HEK293T (cell line): ENCODE measurements at regions not wholly inside any gene's neighbourhood (a gene's known extent, or its start where the extent isn't known, plus 50 kb on each side); places are given as distances from the start of the nearest gene placed in this dataset.

Experiments used
- CTCF ChIA-PET: fragments of 350-600 bp; formaldehyde crosslinking; extraction: SDS; loops from one replicate; lab custom pipeline; 2021; ENCODE audit warnings: antibody characterized with exemption, inconsistent platforms; lab: Yijun Ruan, JAX
- POLR2A ChIA-PET: fragments of 350-600 bp; formaldehyde crosslinking; extraction: SDS; loops from one replicate; lab custom pipeline; 2020; ENCODE audit warnings: antibody characterized with exemption, inconsistent platforms; lab: Yijun Ruan, JAX
- DNase-seq: peaks from one replicate; pipeline ENCODE4 v3.0.0; 2012; ENCODE audit warnings: mixed read lengths; ENCODE audit errors: extremely low spot score
- ARNT ChIP-seq: fragments of 450-650 bp; IDR thresholded peaks from 2 replicates; pipeline ENCODE4 v1.6.1; 2017; ENCODE audit warnings: mild to moderate bottlenecking
- BHLHE40 ChIP-seq: fragments of 450-650 bp; IDR thresholded peaks from 2 replicates; pipeline ENCODE4 v1.6.1; 2016; ENCODE audit warnings: mild to moderate bottlenecking, moderate library complexity, borderline replicate concordance
- CTBP1 ChIP-seq: fragments of 450-650 bp; IDR thresholded peaks from 2 replicates; pipeline ENCODE4 v1.6.1; 2016; ENCODE audit warnings: borderline replicate concordance
- ELF4 ChIP-seq: fragments of 450-650 bp; IDR thresholded peaks from 2 replicates; pipeline ENCODE4 v1.6.1; 2017; ENCODE audit warnings: antibody characterized with exemption
- FOXA1 ChIP-seq: fragments of 450-650 bp; IDR thresholded peaks from 2 replicates; pipeline ENCODE4 v1.6.1; 2016; ENCODE audit warnings: mild to moderate bottlenecking
- FOXK2 ChIP-seq: fragments of 450-650 bp; IDR thresholded peaks from 2 replicates; pipeline ENCODE4 v1.6.1; 2016; ENCODE audit warnings: mild to moderate bottlenecking
- FOXM1 ChIP-seq: fragments of 450-650 bp; IDR thresholded peaks from 2 replicates; pipeline ENCODE4 v1.6.1; 2017; ENCODE audit warnings: mild to moderate bottlenecking, borderline replicate concordance
- HDGF ChIP-seq: fragments of 450-650 bp; IDR thresholded peaks from 2 replicates; pipeline ENCODE4 v1.6.1; 2017; ENCODE audit warnings: antibody characterized with exemption, borderline replicate concordance
- L3MBTL2 ChIP-seq: fragments of 450-650 bp; conservative IDR thresholded peaks from 2 replicates; pipeline ENCODE4 v1.6.1; 2016; ENCODE audit warnings: mild to moderate bottlenecking
- LEF1 ChIP-seq: fragments of 450-650 bp; IDR thresholded peaks from 2 replicates; pipeline ENCODE4 v1.6.1; 2017; ENCODE audit warnings: mild to moderate bottlenecking, borderline replicate concordance
- NFRKB ChIP-seq: fragments of 450-650 bp; IDR thresholded peaks from 2 replicates; pipeline ENCODE4 v1.6.1; 2016; ENCODE audit warnings: mild to moderate bottlenecking, moderate library complexity
- SP1 ChIP-seq: fragments of 450-650 bp; IDR thresholded peaks from 2 replicates; pipeline ENCODE4 v1.6.1; 2017
- SUZ12 ChIP-seq: fragments of 450-650 bp; IDR thresholded peaks from 2 replicates; pipeline ENCODE4 v1.6.1; 2016; ENCODE audit warnings: mild to moderate bottlenecking
- TARDBP ChIP-seq: fragments of 450-650 bp; IDR thresholded peaks from 2 replicates; pipeline ENCODE4 v1.6.1; 2016
- ZNF384 ChIP-seq: fragments of 450-650 bp; IDR thresholded peaks from 2 replicates; pipeline ENCODE4 v1.6.1; 2016
- TF ChIP-seq, protein P1 (sequence below): fragments of 450-650 bp; IDR thresholded peaks from 2 replicates; pipeline ENCODE4 v1.6.1; 2016

GRCh38 chr16:87141402-87141801 is 175.8 kb downstream of the C16orf95 start:
- POLR2A ChIA-PET, result no interaction called here
- TF ChIP-seq LEF1 (no peak), CTBP1 (no peak), FOXM1 (no peak)
- TF ChIP-seq, protein P1, sequence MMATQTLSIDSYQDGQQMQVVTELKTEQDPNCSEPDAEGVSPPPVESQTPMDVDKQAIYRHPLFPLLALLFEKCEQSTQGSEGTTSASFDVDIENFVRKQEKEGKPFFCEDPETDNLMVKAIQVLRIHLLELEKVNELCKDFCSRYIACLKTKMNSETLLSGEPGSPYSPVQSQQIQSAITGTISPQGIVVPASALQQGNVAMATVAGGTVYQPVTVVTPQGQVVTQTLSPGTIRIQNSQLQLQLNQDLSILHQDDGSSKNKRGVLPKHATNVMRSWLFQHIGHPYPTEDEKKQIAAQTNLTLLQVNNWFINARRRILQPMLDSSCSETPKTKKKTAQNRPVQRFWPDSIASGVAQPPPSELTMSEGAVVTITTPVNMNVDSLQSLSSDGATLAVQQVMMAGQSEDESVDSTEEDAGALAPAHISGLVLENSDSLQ, result peak; percentile 90
- CTCF ChIA-PET, result no interaction called here
- no peak for DNase-seq

- no peak for DNase-seq
- POLR2A ChIA-PET, result no interaction called here
- CTCF ChIA-PET, result interaction anchor here (0.7 kb wide), 1 partner anchor 272 kb away, joined by 3 read pairs; no protein-coding TSS in a partner anchor
- no peak for TF ChIP-seq SP1
- no peak for TF ChIP-seq TARDBP
- TF ChIP-seq NFRKB, result no peak
- TF ChIP-seq HDGF, result no peak
- no peak for TF ChIP-seq FOXM1
- TF ChIP-seq, protein P1, result no peak
- TF ChIP-seq LEF1, result no peak
- no peak for TF ChIP-seq BHLHE40
- TF ChIP-seq FOXK2, result no peak
- TF ChIP-seq ZNF384, result no peak
- TF ChIP-seq SUZ12, result no peak
- TF ChIP-seq ARNT, result no peak
- TF ChIP-seq L3MBTL2, result no peak
- TF ChIP-seq FOXA1, result no peak
- TF ChIP-seq ELF4, result no peak
- no peak for TF ChIP-seq CTBP1
These were observed 173.5 kb downstream of the C16orf95 start for GRCh38 chr16:87143661-87144121.

- TF ChIP-seq ZNF384, result no peak
- TF ChIP-seq L3MBTL2, result no peak
- no peak for TF ChIP-seq TARDBP
- ChIA-PET POLR2A (no interaction called here), CTCF (no interaction called here)
- DNase-seq, result no peak
These were observed 173.0 kb downstream of the C16orf95 start for GRCh38 chr16:87144232-87144631.

DNA sequence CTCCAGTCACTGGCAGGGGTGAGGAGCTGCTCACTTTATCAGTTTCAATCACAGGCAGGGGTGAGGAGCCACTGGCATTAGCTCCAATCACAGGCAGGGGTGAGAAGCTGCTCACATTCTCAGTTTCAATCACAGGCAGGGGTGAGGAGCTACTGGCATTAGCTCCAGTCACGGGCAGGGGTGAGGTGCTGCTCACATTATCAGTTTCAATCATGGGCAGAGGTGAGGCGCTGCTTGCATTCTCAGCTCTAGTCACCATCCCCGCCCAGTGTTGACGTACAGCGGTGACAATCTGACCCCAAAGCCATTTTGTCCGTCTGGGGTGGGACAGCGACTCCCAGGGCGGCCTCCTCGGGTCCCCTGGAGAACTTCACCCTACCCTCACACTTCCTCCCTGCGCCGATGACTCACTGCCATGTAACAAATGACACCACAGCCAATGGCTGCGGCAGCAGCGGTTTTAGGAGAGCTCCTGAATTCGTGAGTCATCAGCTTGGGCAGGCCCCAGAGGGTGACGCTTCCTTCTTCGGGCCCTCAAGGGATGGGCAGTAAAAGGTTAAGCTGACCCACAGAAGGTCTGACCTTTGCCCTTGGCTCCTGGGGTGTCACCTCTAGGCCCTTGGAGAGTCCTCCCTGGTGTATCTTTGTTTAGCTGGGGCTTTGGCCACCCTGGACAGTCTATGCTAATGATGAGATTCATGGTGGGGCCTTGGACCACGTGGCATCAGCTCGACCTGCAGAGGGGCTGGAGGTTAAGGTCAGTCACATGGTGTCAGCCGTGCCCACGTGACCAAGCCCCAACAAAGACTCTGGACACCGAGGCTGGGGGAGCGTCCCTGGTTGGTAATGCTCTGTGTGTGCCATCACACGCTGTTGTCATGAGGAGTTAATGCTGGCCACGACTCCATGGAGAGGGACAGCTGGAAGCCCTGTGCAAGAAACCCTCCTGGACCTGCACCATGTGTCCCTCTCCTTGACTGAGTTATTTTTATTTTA is 171.7 kb downstream of the C16orf95 start:
- no peak for DNase-seq
- ChIA-PET CTCF (interaction anchor here (0.9 kb wide), 1 partner anchor 32 kb away, joined by 3 read pairs; no protein-coding TSS in a partner anchor), POLR2A (no interaction called here)
- TF ChIP-seq HDGF (no peak), ELF4 (no peak), FOXA1 (no peak), SP1 (no peak), ZNF384 (no peak), SUZ12 (no peak), NFRKB (no peak), ARNT (no peak), TARDBP (no peak), L3MBTL2 (no peak), FOXM1 (no peak), CTBP1 (no peak), LEF1 (no peak)
- TF ChIP-seq, protein P1, result no peak

DNA sequence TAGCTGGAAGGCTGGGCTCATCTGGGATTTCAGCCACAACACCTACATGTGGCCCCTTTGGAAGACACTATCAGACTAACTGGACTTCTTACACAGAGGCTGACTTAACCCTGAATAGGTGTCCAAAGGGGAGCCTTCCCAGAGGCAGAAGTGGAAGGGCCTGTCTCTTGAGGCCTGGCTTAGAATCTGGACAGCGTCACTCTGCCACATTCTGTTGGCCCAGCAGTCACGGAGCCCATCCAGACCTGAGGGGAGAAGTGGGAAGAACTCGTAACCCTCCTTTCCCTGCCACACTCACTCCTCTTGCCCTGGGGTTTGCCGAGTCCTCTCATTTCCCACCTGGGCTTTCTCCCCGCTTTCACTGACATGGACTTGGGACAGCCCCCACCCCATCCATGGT is 170.5 kb downstream of the C16orf95 start:
- DNase-seq, result no peak
- TF ChIP-seq ELF4, result no peak
- no peak for TF ChIP-seq BHLHE40
- TF ChIP-seq SP1, result no peak
- TF ChIP-seq CTBP1, result no peak
- TF ChIP-seq ZNF384, result no peak
- ChIA-PET POLR2A (no interaction called here), CTCF (no interaction called here)

DNA sequence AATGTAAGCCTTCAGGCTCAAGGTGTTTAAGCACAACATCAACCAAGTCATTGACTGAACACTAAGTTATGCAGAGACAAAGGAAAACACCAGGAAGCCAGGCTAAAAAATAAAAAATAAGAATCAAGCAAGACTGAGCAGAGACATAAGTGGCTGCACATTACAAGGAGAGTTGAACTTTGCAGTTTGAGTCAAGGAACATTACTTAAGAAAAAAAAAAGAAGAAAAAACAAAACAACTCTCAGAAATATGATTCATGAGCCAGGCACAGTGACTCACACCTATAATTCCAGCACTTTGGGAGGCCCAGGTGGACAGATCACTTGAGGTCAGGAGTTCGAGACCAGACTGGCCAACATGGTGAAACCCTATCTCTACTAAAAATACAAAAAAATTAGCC is 168.1 kb downstream of the C16orf95 start:
- TF ChIP-seq ELF4 (no peak), FOXM1 (no peak), HDGF (no peak), ARNT (no peak)
- CTCF ChIA-PET, result no interaction called here
- POLR2A ChIA-PET, result no interaction called here
- DNase-seq, result no peak
